Neuronal stem cell (in vitro differentiated cells): ENCODE measurements at regions not wholly inside any gene's neighbourhood (a gene's known extent, or its start where the extent isn't known, plus 50 kb on each side); places are given as distances from the start of the nearest gene placed in this dataset.

Experiments
- DNase-seq: peaks from one replicate; pipeline ENCODE4 v3.0.0-alpha.2; 2013; ENCODE audit warnings: low spot score
- H2AFZ ChIP-seq: one replicate; pipeline ENCODE4 v1.6.1; 2013; ENCODE audit warnings: mild to moderate bottlenecking, low read length, inconsistent platforms
- H2AK5ac ChIP-seq: 2 replicates; pipeline ENCODE4 v1.6.1; 2013; ENCODE audit warnings: low read depth, mild to moderate bottlenecking, inconsistent platforms, low read length, moderate library complexity, mixed read lengths
- H2BK120ac ChIP-seq: 2 replicates; pipeline ENCODE4 v1.6.1; 2013; ENCODE audit warnings: low read depth, mild to moderate bottlenecking, inconsistent platforms, low read length, moderate library complexity, mixed read lengths
- H2BK12ac ChIP-seq: one replicate; pipeline ENCODE4 v1.6.1; 2013; ENCODE audit warnings: low read length, inconsistent platforms
- H2BK15ac ChIP-seq: 2 replicates; pipeline ENCODE4 v1.6.1; 2013; ENCODE audit warnings: mild to moderate bottlenecking, low read length, inconsistent platforms, mixed read lengths
- H2BK5ac ChIP-seq: one replicate; pipeline ENCODE4 v1.6.1; 2013; ENCODE audit warnings: inconsistent platforms, mild to moderate bottlenecking, low read length, moderate library complexity
- H3K14ac ChIP-seq: one replicate; pipeline ENCODE4 v1.6.1; 2013; ENCODE audit warnings: low read length, inconsistent platforms
- H3K18ac ChIP-seq: 2 replicates; pipeline ENCODE4 v1.6.1; 2013; ENCODE audit warnings: low read length, inconsistent platforms
- H3K23ac ChIP-seq: 2 replicates; pipeline ENCODE4 v1.6.1; 2013; ENCODE audit warnings: low read depth, mild to moderate bottlenecking, mixed read lengths, low read length, inconsistent platforms; ENCODE audit not compliant: poor library complexity
- H3K27ac ChIP-seq: replicated peaks from 3 replicates; pipeline ENCODE4 v1.5.1; 2013; ENCODE audit warnings: low read length, inconsistent platforms
- H3K27me3 ChIP-seq, 3 experiments: 2 replicates each; pipeline ENCODE4 v1.6.1; 2013; ENCODE audit warnings: low read length in 3 of 3, mild to moderate bottlenecking in 2 of 3, inconsistent platforms in 1 of 3, low read depth in 1 of 3, mixed read lengths in 1 of 3, moderate library complexity in 1 of 3; ENCODE audit not compliant: control insufficient read depth in 3 of 3, insufficient read depth in 3 of 3
- H3K36me3 ChIP-seq, 2 donors: replicated peaks in 1 of 2; 2 replicates each; pipeline ENCODE4 v1.6.1; 2013; ENCODE audit warnings: low read length in 2 of 2; ENCODE audit not compliant: control insufficient read depth in 2 of 2, insufficient read depth in 2 of 2
- H3K4ac ChIP-seq: 2 replicates; pipeline ENCODE4 v1.6.1; 2013; ENCODE audit warnings: inconsistent platforms, mild to moderate bottlenecking, low read length, moderate library complexity
- H3K4me1 ChIP-seq, 2 donors: 1 replicate in 1 of 2; 2 replicates in 1 of 2; pipeline ENCODE4 v1.6.1; 2013; ENCODE audit warnings: low read length in 2 of 2, low read depth in 1 of 2; ENCODE audit not compliant: control insufficient read depth in 2 of 2, insufficient read depth in 1 of 2
- H3K4me2 ChIP-seq: one replicate; pipeline ENCODE4 v1.6.1; 2013; ENCODE audit warnings: mild to moderate bottlenecking, low read length, inconsistent platforms; ENCODE audit not compliant: insufficient read depth, poor library complexity, severe bottlenecking
- H3K4me3 ChIP-seq, 2 donors: 2 replicates each; pipeline ENCODE4 v1.5.1; 2013; ENCODE audit warnings: low read length in 2 of 2, mild to moderate bottlenecking in 2 of 2, inconsistent platforms in 1 of 2, moderate library complexity in 1 of 2
- H3K79me1 ChIP-seq: one replicate; pipeline ENCODE4 v1.6.1; 2013; ENCODE audit warnings: low read depth, mild to moderate bottlenecking, inconsistent platforms, low read length, moderate library complexity
- H3K9ac ChIP-seq: one replicate; pipeline ENCODE4 v1.6.1; 2013; ENCODE audit warnings: mild to moderate bottlenecking, low read depth, low read length, inconsistent platforms; ENCODE audit not compliant: poor library complexity
- H3K9me3 ChIP-seq, 2 donors: replicated peaks in 1 of 2; 2 replicates each; pipeline versions ENCODE3 to v1.6.1; 2013; ENCODE audit warnings: low read length in 2 of 2, mild to moderate bottlenecking in 2 of 2, inconsistent platforms in 1 of 2, low read depth in 1 of 2, mixed read lengths in 1 of 2, moderate library complexity in 1 of 2; ENCODE audit not compliant: control insufficient read depth in 2 of 2, insufficient read depth in 1 of 2
- H4K8ac ChIP-seq: one replicate; pipeline ENCODE4 v1.6.1; 2013; ENCODE audit warnings: low read depth, mild to moderate bottlenecking, inconsistent platforms, low read length, moderate library complexity
- H4K91ac ChIP-seq: one replicate; pipeline ENCODE4 v1.6.1; 2013; ENCODE audit warnings: low read length, low read depth, mild to moderate bottlenecking, inconsistent platforms; ENCODE audit not compliant: poor library complexity
- WGBS, 2 donors: extraction: QIAGEN DNeasy Blood & Tissue Kit; methylation state at CpG; one replicate each; pipeline ENCODE4 v1.1.7; 2013; ENCODE audit warnings: missing lambda C conversion rate in 2 of 2, mixed read lengths in 1 of 2; ENCODE audit not compliant: insufficient read length in 2 of 2, insufficient replicate concordance in 1 of 2; ENCODE audit errors: extremely low coverage in 2 of 2; 5-methylcytosine and 5-hydroxymethylcytosine counted together

DNA sequence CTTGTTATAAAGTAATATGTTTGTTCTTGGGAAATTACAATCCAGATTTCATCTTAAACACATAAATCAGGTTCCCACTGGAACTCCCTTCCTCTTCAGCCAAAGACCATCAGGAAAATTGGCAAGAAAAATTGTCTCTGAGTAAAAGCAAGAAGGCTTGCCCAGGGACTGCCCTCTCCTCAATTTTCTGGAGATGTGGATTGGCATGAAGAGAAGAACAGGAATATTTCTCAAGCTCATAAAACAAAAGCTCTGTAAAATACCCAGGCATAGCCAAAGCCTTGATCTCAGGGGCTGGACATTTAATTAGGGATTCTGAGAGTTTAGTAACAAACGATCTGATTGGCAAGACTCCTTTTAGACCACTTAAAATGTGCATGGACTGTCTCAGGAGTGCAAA lies 223.4 kb downstream of the ZNF608 start:
- H3K4ac ChIP-seq = no peak overlapping the region
- H3K79me1 ChIP-seq = no peaks in the 10 kb centered on the region
- H2BK15ac ChIP-seq = no peak overlapping the region
- no peaks in the 10 kb centered on the region for H3K36me3 ChIP-seq
- H3K27me3 ChIP-seq = no peaks in the 10 kb centered on the region
- H3K18ac ChIP-seq = no peak overlapping the region
- no peak overlapping the region for H2BK12ac ChIP-seq
- no peak overlapping the region for H3K27ac ChIP-seq
- no peak overlapping the region for H3K4me2 ChIP-seq
- DNase-seq = no peak
- H3K4me1 ChIP-seq = no peaks in the 10 kb centered on the region
- no peak overlapping the region for H4K91ac ChIP-seq
- no peak overlapping the region for H2BK120ac ChIP-seq
- no peak overlapping the region for H4K8ac ChIP-seq
- no CpG with 5 or more reads among the region's 1 CpG for WGBS, 2 donors
- no peak overlapping the region for H3K4me3 ChIP-seq
- peaks cover 0 to 4% of the 10 kb centered on the region in 2 donors for H3K9me3 ChIP-seq
- no peak overlapping the region for H2AK5ac ChIP-seq
- H3K9ac ChIP-seq = no peak overlapping the region
- H2AFZ ChIP-seq = no peak overlapping the region
- H2BK5ac ChIP-seq = no peak overlapping the region
- H3K14ac ChIP-seq = no peak overlapping the region
- H3K23ac ChIP-seq = no peak overlapping the region

DNA sequence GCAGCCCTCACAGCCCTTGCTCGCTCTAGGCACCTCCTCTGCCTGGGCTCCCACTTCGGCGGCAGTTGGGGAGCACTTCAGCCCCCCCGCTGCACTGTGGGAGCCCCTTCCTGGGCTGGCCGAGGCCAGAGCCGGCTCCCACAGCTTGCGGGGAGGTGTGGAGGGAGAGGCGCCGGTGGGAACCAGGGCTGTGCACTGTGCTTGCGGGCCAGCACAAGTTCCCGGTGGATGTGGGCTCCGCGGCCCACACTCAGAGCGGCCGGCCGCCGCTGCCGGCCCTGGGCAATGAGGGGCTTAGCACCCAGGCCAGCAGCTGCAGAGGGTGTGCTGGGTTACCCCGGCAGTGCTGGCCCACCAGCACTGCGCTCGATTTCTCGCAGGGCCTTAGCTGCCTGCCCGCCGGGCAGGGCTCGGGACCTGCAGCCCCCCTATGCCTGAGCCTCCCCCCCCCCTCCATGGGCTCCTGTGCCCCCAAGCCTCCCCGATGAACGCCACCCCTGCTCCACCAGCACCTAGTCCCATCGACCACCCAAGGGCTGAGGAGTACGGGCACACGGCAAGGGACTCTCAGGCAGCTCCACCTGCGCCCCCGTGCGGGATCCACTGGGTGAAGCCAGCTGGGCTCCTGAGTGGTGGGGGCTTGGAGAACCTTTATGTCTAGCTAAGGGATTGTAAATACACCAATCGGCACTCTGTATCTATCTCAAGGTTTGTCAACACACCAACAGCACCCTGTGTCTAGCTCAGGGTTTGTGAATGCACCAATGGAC lies 224.8 kb downstream of the ZNF608 start:
- Histone ChIP-seq H3K23ac (no peak overlapping the region), H3K4me1 (no peaks in the 10 kb centered on the region), H2BK15ac (no peak overlapping the region), H2AK5ac (no peak overlapping the region), H2AFZ (no peak overlapping the region), H2BK12ac (no peak overlapping the region), H3K27me3 (no peaks in the 10 kb centered on the region), H2BK5ac (no peak overlapping the region), H3K36me3 (no peaks in the 10 kb centered on the region), H3K9me3 (peaks cover 0 to 2% of the 10 kb centered on the region in 2 donors), H4K8ac (no peak overlapping the region), H3K4ac (no peak overlapping the region), H4K91ac (no peak overlapping the region), H3K14ac (no peak overlapping the region), H3K9ac (no peak overlapping the region), H3K4me3 (no peak overlapping the region), H2BK120ac (no peak overlapping the region), H3K18ac (no peak overlapping the region), H3K4me2 (no peak overlapping the region), H3K27ac (no peak overlapping the region), H3K79me1 (no peaks in the 10 kb centered on the region)
- no CpG with 5 or more reads among the region's 34 CpGs for WGBS, 2 donors
- DNase-seq = no peak

DNA sequence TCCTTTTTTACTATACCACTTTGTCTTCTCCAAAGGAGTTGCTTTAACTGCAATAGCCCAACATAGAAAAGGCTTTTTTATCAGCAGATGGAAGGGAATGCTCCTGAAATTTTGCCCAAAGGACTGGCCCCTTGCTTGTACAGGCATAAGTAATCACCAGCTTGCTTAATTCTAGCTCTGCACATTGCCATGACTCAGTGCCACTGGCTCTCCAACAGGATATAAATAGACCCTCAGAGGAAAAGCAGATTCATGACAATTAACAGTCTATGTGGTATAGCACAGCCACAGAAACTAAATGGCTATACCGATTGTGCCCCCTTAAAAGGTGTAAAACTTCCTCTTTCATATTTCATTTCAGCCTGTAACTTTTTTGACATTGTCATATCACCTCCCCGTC lies 227.0 kb downstream of the ZNF608 start:
- H3K4me3 ChIP-seq = no peak overlapping the region
- DNase-seq = no peak
- H3K9me3 ChIP-seq = peaks cover 0 to 2% of the 10 kb centered on the region in 2 donors
- H4K8ac ChIP-seq = no peak overlapping the region
- peaks cover 0 to 3% of the 10 kb centered on the region in 2 donors for H3K4me1 ChIP-seq
- no CpG with 5 or more reads among the region's 2 CpGs for WGBS, 2 donors
- H3K4ac ChIP-seq = no peak overlapping the region
- H3K27ac ChIP-seq = no peak overlapping the region
- H3K18ac ChIP-seq = no peak overlapping the region
- H2AFZ ChIP-seq = no peak overlapping the region
- H3K23ac ChIP-seq = no peak overlapping the region
- H3K79me1 ChIP-seq = no peaks in the 10 kb centered on the region
- H3K14ac ChIP-seq = no peak overlapping the region
- H2BK12ac ChIP-seq = no peak overlapping the region
- no peaks in the 10 kb centered on the region for H3K27me3 ChIP-seq
- no peak overlapping the region for H2BK120ac ChIP-seq
- no peak overlapping the region for H2AK5ac ChIP-seq
- H3K4me2 ChIP-seq = no peak overlapping the region
- no peak overlapping the region for H4K91ac ChIP-seq
- no peaks in the 10 kb centered on the region for H3K36me3 ChIP-seq
- H2BK5ac ChIP-seq = no peak overlapping the region
- H3K9ac ChIP-seq = no peak overlapping the region
- H2BK15ac ChIP-seq = no peak overlapping the region

DNA sequence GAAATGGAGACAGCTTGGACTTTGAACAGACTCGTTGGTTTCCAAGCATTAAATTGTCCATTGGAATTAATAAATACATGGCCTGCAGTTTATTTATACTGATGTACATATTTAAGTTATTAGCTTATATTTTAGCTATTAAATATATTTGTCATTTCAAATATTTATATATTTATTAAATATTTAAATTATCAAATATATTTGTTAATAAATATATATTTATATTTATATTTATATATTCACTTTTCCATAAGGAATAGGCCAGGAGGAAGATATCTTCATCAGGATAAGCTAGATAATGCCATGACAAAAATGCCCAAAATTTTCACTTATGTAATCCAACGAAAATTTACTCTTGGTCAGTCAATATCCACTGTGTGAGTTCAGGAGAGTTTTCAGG lies 229.9 kb downstream of the ZNF608 start:
- no peak overlapping the region for H2AFZ ChIP-seq
- no peak overlapping the region for H2BK5ac ChIP-seq
- no peak overlapping the region for H3K4ac ChIP-seq
- H3K4me2 ChIP-seq = no peak overlapping the region
- H3K4me1 ChIP-seq = peaks cover 3 to 12% of the 10 kb centered on the region in 2 donors
- H3K36me3 ChIP-seq = no peaks in the 10 kb centered on the region
- no peak overlapping the region for H2BK12ac ChIP-seq
- no peak overlapping the region for H4K8ac ChIP-seq
- no peaks in the 10 kb centered on the region for H3K79me1 ChIP-seq
- DNase-seq = no peak
- no peak overlapping the region for H3K4me3 ChIP-seq
- H3K18ac ChIP-seq = no peak overlapping the region
- WGBS, 2 donors = no CpG with 5 or more reads among the region's 2 CpGs
- no peak overlapping the region for H3K14ac ChIP-seq
- H2AK5ac ChIP-seq = no peak overlapping the region
- H3K23ac ChIP-seq = no peak overlapping the region
- no peak overlapping the region for H2BK15ac ChIP-seq
- peaks cover 0 to 2% of the 10 kb centered on the region in 2 donors for H3K9me3 ChIP-seq
- no peak overlapping the region for H3K9ac ChIP-seq
- H3K27me3 ChIP-seq = no peaks in the 10 kb centered on the region
- H4K91ac ChIP-seq = no peak overlapping the region
- no peak overlapping the region for H3K27ac ChIP-seq
- H2BK120ac ChIP-seq = no peak overlapping the region
